GM21390 (cell line): ENCODE measurements at regions not wholly inside any gene's neighbourhood (a gene's known extent, or its start where the extent isn't known, plus 50 kb on each side); places are given as distances from the start of the nearest gene placed in this dataset.
"Not testable (repeated sequence)": the region's sequence is repeated elsewhere in the genome, so short reads cannot be mapped to it uniquely, and the experiment has no call there.

Source experiments
- ATAC-seq: cut with Tn5 transposase; IDR thresholded peaks from one replicate; pipeline ENCODE4 v1.9.1; 2021; ENCODE audit not compliant: unreplicated experiment

GRCh38 chr6:15843226-15843625 is 180.4 kb upstream of the DTNBP1 start:
- ATAC-seq, result no peak

- no peak for ATAC-seq
Observed at GRCh38 chr6:15842727-15843117, 179.9 kb upstream of the DTNBP1 start.

GRCh38 chr6:15841937-15842726 is 179.3 kb upstream of the DTNBP1 start:
- ATAC-seq, result no peak

DNA sequence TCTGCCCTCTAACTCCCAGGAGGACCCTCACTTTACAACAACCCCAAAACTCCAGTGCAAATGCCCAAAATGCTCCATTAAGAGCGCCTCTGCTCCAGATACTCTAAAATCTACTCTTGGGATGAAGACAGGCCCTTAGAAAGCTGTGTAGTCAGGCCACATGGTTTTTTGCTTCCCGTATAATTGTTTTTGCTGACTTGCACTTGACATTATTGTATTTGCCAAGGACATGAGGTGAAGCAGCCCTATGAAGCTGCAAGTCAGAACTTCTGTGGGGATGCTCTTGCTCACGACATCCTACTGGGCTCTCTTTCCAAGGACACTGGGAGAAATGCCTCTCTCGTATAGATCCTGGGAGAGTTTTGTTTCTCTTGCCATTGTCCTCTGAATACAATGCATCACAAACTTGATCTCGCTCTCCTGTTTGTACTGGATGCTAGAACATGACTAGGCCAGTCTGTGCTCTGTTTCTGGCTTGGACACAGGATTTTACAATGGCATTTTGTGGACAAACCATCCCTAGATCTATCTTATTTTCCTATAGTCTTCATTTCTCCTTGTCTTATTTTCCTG is 177.2 kb upstream of the DTNBP1 start:
- no peak for ATAC-seq

- no peak for ATAC-seq
Observed at GRCh38 chr6:15837205-15837604, 174.4 kb upstream of the DTNBP1 start.

DNA sequence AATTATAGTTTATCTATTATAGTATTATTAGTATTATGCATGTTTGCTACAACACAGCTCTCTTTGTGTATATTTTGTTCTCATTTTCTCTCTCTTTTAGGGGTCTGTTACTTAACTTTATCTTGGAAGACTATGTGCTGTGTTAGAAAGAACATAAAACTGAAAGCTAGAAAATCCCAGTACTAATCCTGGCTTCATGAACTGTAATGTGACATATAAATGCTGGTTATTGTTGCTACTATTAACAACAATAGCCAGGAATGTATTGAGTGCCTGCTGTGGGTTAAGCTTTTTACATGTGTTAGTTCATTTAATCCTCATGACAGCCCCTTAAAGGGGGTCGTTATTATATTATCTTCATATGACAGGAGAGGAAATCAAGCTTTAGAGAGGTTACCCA is 170.0 kb upstream of the DTNBP1 start:
- ATAC-seq, result no peak

- ATAC-seq, result no peak
Observed at GRCh38 chr6:15829156-15829555, 166.3 kb upstream of the DTNBP1 start.

GRCh38 chr6:15827496-15828255 is 164.8 kb upstream of the DTNBP1 start:
- no peak for ATAC-seq

GRCh38 chr6:15826814-15827318 is 164.0 kb upstream of the DTNBP1 start:
- no peak for ATAC-seq

DNA sequence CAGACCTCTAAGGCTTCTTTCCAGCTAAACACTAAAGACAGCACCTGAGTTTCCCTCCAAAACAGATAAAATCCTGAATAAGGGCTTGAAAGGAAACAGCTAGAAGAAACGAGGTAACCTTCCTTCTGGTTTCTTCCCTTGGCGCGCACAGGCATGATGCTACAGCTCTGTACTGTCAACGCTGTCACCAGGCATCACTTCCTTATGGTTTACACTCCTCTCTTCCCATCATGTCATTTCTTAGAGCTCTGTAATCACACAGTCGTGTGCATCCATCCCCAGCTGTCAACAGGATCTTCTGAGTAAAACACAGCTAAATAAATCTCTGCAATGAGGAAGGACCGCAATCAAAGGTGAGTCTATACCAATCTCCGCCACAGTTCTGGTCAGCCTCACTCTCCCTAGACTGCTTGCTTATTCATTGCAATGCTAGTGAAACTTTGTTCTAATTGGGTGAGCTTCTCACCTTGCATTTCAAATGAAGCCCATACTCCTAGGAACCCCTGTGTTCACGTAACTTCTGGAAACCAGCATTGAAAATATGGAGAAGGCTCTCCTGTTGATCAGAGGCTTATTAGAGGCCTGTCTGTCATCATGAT is 162.6 kb upstream of the DTNBP1 start:
- no peak for ATAC-seq

- ATAC-seq, result no peak
Observed at GRCh38 chr6:15824811-15825210, 162.0 kb upstream of the DTNBP1 start.

- ATAC-seq, result peak; percentile 79
Observed at GRCh38 chr6:15823838-15824414, 161.1 kb upstream of the DTNBP1 start.

- no peak for ATAC-seq
Observed at GRCh38 chr6:15822835-15823234, 160.0 kb upstream of the DTNBP1 start.

DNA sequence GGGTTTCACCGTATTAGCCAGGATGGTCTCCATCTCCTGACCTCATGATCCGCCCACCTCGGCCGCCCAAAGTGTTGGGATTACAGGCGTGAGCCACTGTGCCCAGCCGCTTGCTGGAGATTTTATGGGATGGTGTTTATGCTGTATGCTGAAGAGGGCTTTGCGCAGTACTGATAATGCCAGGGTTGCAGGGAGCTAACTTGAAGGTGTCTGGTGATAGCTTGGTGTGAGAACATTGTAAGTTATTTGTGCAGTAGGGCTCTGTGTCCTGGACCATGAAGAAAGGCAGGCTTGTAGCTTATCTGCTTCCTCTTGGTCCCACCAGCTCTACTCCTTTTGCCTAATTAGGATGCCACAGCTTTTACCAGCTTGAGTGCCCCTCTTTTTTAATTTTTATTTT is 157.0 kb upstream of the DTNBP1 start:
- ATAC-seq, result no peak

DNA sequence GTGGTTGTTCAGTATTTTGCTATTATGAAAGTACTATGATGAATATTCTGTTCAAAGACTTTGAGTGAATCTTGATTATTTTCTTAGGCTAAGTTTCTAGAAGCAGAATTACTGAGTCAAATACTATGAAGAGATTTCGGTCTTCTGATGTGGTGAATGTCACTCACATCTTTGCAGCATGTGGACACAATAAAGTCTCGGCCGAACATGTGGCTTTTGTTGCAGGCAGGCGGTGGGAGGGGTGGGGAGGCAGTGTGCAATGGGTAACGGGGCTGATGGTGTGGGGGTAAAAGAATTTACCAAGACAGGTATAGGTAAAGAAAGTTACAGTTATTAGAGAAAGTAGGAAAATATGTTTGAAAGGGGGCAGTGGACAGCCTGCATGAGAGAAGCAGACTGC is 156.4 kb upstream of the DTNBP1 start:
- ATAC-seq, result no peak

- ATAC-seq, result no peak
Observed at GRCh38 chr6:15818491-15818890, 155.7 kb upstream of the DTNBP1 start.

- ATAC-seq, result no peak
Observed at GRCh38 chr6:15818044-15818443, 155.2 kb upstream of the DTNBP1 start.

- ATAC-seq, result no peak
Observed at GRCh38 chr6:15817100-15817499, 154.3 kb upstream of the DTNBP1 start.

- ATAC-seq, result no peak
Observed at GRCh38 chr6:15816661-15817060, 153.8 kb upstream of the DTNBP1 start.

DNA sequence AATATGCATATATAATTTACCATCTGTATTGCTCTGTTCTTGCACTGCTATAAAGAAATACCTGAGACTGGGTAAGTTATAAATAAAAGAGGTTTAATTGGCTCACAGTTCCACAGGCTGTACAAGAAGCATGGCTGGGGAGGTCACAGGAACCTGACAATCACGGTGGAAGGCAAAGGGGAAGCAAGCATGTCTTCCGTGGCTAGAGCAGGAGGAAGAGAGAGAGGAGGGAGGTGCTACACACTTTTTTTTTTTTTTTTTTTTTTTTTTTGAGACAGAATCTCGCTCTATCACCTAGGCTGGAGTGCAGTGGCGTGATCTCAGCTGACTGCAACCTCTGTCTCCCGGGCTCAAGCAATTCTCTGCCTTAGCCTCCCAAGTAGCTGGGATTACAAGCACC is 150.9 kb upstream of the DTNBP1 start:
- not testable (repeated sequence) for ATAC-seq

- no peak for ATAC-seq
Observed at GRCh38 chr6:15811107-15811506, 148.3 kb upstream of the DTNBP1 start.
